Transverse colon (tissue), 4 donors: ENCODE measurements at regions not wholly inside any gene's neighbourhood (a gene's known extent, or its start where the extent isn't known, plus 50 kb on each side); places are given as distances from the start of the nearest gene placed in this dataset.

Experiments used
- CTCF ChIP-seq, 5 experiments: fragments of 200-600 bp in 3 of 5; fragments of 450-650 bp in 2 of 5; sonication (generic) in 3 of 5; IDR thresholded peaks; 1 replicate in 2 of 5; 2 replicates in 3 of 5; pipeline ENCODE4 v1.5.1; 2016 to 2017; ENCODE audit warnings: antibody characterized with exemption in 5 of 5, inconsistent platforms in 3 of 5, mild to moderate bottlenecking in 2 of 5, moderate library complexity in 1 of 5
- EP300 ChIP-seq: sonication (generic); formaldehyde crosslinking; IDR thresholded peaks from one replicate; pipeline ENCODE4 v1.6.1; 2017; ENCODE audit warnings: antibody characterized with exemption, low read depth
- POLR2A ChIP-seq: fragments of 450-650 bp; IDR thresholded peaks from one replicate; pipeline ENCODE4 v1.6.1; 2016; ENCODE audit warnings: antibody characterized with exemption, mild to moderate bottlenecking, moderate library complexity
- POLR2AphosphoS5 ChIP-seq, 3 donors: sonication (generic); formaldehyde crosslinking; IDR thresholded peaks; one replicate each; pipeline ENCODE4 v1.6.1; 2016; ENCODE audit warnings: antibody characterized with exemption in 3 of 3

GRCh38 chr6:144657691-144658090 is 372.6 kb downstream of the UTRN start:
- no peak for TF ChIP-seq CTCF (IDR thresholded peaks at IDR 0.05)
- no peak for TF ChIP-seq POLR2A
- TF ChIP-seq POLR2AphosphoS5 (IDR thresholded peaks at IDR 0.05) = no peak
- TF ChIP-seq EP300 = no peak
